ENCODE measurements at regions not wholly inside any gene's neighbourhood (a gene's known extent, or its start where the extent isn't known, plus 50 kb on each side); places are given as distances from the start of the nearest gene placed in this dataset.

DNA sequence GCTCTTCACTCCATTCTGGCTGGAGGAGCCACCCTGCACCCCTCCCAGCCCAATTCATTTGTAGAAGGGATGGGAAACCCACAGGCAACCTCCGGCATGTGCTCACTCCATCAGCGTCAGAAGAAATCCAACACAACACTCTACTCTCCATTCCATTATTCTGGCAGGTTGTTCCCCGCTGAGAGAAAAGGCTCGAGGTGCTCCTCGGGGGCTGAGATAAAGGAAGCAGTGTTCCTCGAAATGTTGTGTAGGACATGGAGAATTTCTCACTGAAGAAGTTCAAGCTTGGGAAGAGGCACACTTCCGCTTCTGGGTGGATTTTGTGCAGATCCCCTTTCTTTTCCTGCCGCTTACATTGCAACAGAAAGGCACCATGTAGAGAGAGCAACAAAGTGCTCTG is 355.0 kb upstream of the CFAP20DC start:
- no peaks in the 10 kb centered on the region for H3K36me3 Mint-ChIP-seq (ENCODE audit: low read depth)
- 48 to 74% methylated on average over 3 to 8 of the region's 8 CpGs for WGBS, 2 experiments (ENCODE audit: insufficient coverage in 1 of 2, insufficient read length in 1 of 2)
- H3K27ac Mint-ChIP-seq = no peak overlapping the region
- H3K9ac ChIP-seq (ENCODE audit: extremely low read depth, low read length, poor library complexity, severe bottlenecking) = no peak overlapping the region
- DNase-seq = no peak
- peaks cover 9% of the 10 kb centered on the region for H3K27me3 Mint-ChIP-seq (ENCODE audit: insufficient read depth)
- H3K36me3 ChIP-seq (ENCODE audit: control insufficient read depth, insufficient read depth, low read length) = no peaks in the 10 kb centered on the region
- no peak overlapping the region for H3K4me3 Mint-ChIP-seq
- no peaks in the 10 kb centered on the region for H3K9me3 ChIP-seq (ENCODE audit: control insufficient read depth, low read length)
- H3K27me3 ChIP-seq (ENCODE audit: control insufficient read depth, insufficient read depth, low read length, poor library complexity, severe bottlenecking) = peaks cover 4% of the 10 kb centered on the region
- H3K4me3 ChIP-seq (ENCODE audit: low read length) = no peak overlapping the region
- no peak overlapping the region for H3K27ac ChIP-seq (ENCODE audit: low read depth, low read length)
- H3K4me1 Mint-ChIP-seq = no peaks in the 10 kb centered on the region
- no peaks in the 10 kb centered on the region for H3K4me1 ChIP-seq (ENCODE audit: control insufficient read depth, insufficient read depth, low read length)
- H3K9me3 Mint-ChIP-seq = no peaks in the 10 kb centered on the region
- TF ChIP-seq, protein P1, sequence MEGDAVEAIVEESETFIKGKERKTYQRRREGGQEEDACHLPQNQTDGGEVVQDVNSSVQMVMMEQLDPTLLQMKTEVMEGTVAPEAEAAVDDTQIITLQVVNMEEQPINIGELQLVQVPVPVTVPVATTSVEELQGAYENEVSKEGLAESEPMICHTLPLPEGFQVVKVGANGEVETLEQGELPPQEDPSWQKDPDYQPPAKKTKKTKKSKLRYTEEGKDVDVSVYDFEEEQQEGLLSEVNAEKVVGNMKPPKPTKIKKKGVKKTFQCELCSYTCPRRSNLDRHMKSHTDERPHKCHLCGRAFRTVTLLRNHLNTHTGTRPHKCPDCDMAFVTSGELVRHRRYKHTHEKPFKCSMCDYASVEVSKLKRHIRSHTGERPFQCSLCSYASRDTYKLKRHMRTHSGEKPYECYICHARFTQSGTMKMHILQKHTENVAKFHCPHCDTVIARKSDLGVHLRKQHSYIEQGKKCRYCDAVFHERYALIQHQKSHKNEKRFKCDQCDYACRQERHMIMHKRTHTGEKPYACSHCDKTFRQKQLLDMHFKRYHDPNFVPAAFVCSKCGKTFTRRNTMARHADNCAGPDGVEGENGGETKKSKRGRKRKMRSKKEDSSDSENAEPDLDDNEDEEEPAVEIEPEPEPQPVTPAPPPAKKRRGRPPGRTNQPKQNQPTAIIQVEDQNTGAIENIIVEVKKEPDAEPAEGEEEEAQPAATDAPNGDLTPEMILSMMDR (conservative IDR thresholded peaks at IDR 0.05) = no peak

- peaks cover 9% of the 10 kb centered on the region for H3K27me3 Mint-ChIP-seq (ENCODE audit: insufficient read depth)
- H3K27me3 ChIP-seq (ENCODE audit: control insufficient read depth, insufficient read depth, low read length, poor library complexity, severe bottlenecking) = peaks cover 4% of the 10 kb centered on the region
- no peaks in the 10 kb centered on the region for H3K4me1 ChIP-seq (ENCODE audit: control insufficient read depth, insufficient read depth, low read length)
- H3K4me1 Mint-ChIP-seq = no peaks in the 10 kb centered on the region
- no peak overlapping the region for H3K27ac Mint-ChIP-seq
- no peaks in the 10 kb centered on the region for H3K9me3 Mint-ChIP-seq
- 90 to 100% methylated on average over 1 to 2 of the region's 2 CpGs for WGBS, 2 experiments (ENCODE audit: insufficient coverage in 1 of 2, insufficient read length in 1 of 2)
- no peaks in the 10 kb centered on the region for H3K9me3 ChIP-seq (ENCODE audit: control insufficient read depth, low read length)
- no peak overlapping the region for H3K4me3 ChIP-seq (ENCODE audit: low read length)
- DNase-seq = no peak
- no peak overlapping the region for H3K4me3 Mint-ChIP-seq
- no peaks in the 10 kb centered on the region for H3K36me3 Mint-ChIP-seq (ENCODE audit: low read depth)
- no peaks in the 10 kb centered on the region for H3K36me3 ChIP-seq (ENCODE audit: control insufficient read depth, insufficient read depth, low read length)
- TF ChIP-seq, protein P1 (conservative IDR thresholded peaks at IDR 0.05) = no peak
- no peak overlapping the region for H3K9ac ChIP-seq (ENCODE audit: extremely low read depth, low read length, poor library complexity, severe bottlenecking)
- H3K27ac ChIP-seq (ENCODE audit: low read depth, low read length) = no peak overlapping the region
Observed at GRCh38 chr3:59404064-59404463, 354.2 kb upstream of the CFAP20DC start.

DNA sequence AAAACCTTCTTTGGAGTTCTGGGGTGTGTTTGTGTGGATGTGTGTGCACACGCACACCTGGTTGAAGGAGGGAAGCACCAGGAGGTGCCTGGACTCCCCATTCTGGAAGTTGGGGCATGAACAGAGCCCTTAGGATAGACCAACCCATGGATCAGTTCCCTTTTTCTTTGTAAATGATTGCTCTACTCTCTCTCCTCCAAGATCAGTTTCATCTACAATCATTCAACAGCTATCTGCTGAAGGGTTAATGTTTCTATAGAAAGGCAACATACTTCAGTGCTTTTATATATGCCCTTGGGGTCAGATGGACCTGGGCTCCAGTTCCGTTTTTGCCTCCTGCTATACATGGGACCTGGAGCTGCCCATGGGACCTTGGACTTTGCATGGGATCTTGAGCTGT is 352.1 kb upstream of the CFAP20DC start:
- WGBS, 2 experiments (ENCODE audit: insufficient coverage in 1 of 2, insufficient read length in 1 of 2) = 87% methylated on average over 2 of the region's 2 CpGs; no CpG with 5 or more reads in 1 of the 2 experiments
- Histone ChIP-seq H3K36me3 (ENCODE audit: control insufficient read depth, insufficient read depth, low read length) (no peaks in the 10 kb centered on the region), H3K9me3 (ENCODE audit: control insufficient read depth, low read length) (no peaks in the 10 kb centered on the region), H3K4me3 (ENCODE audit: low read length) (no peak overlapping the region), H3K27me3 (ENCODE audit: control insufficient read depth, insufficient read depth, low read length, poor library complexity, severe bottlenecking) (no peaks in the 10 kb centered on the region), H3K4me1 (ENCODE audit: control insufficient read depth, insufficient read depth, low read length) (no peaks in the 10 kb centered on the region), H3K9ac (ENCODE audit: extremely low read depth, low read length, poor library complexity, severe bottlenecking) (no peak overlapping the region), H3K27ac (ENCODE audit: low read depth, low read length) (no peak overlapping the region)
- H3K4me1 Mint-ChIP-seq = no peaks in the 10 kb centered on the region
- DNase-seq = no peak
- TF ChIP-seq, protein P1 (conservative IDR thresholded peaks at IDR 0.05) = no peak
- H3K9me3 Mint-ChIP-seq = no peaks in the 10 kb centered on the region
- H3K27ac Mint-ChIP-seq = no peak overlapping the region
- no peak overlapping the region for H3K4me3 Mint-ChIP-seq
- H3K27me3 Mint-ChIP-seq (ENCODE audit: insufficient read depth) = peaks cover 12% of the 10 kb centered on the region
- H3K36me3 Mint-ChIP-seq (ENCODE audit: low read depth) = no peaks in the 10 kb centered on the region

Measured in endodermal cell (in vitro differentiated cells).